ENCODE measurements at regions not wholly inside any gene's neighbourhood (a gene's known extent, or its start where the extent isn't known, plus 50 kb on each side); places are given as distances from the start of the nearest gene placed in this dataset.

- Mint-ChIP-seq H3K27ac (no peak overlapping the region), H3K27me3 (ENCODE audit: insufficient read depth) (no peaks in the 10 kb centered on the region), H3K36me3 (ENCODE audit: low read depth) (no peaks in the 10 kb centered on the region), H3K4me3 (no peak overlapping the region), H3K4me1 (ENCODE audit: low read depth) (peaks cover 51% of the 10 kb centered on the region), H3K9me3 (no peaks in the 10 kb centered on the region)
- no peak for DNase-seq
- TF ChIP-seq CTCF (IDR thresholded peaks at IDR 0.05) = no peak
Observed at GRCh38 chr4:124209211-124209610, 503.3 kb downstream of the ANKRD50 start.

- Mint-ChIP-seq H3K9me3 (no peaks in the 10 kb centered on the region), H3K27ac (no peak overlapping the region), H3K27me3 (ENCODE audit: insufficient read depth) (no peaks in the 10 kb centered on the region), H3K4me3 (no peak overlapping the region), H3K4me1 (ENCODE audit: low read depth) (peaks cover 47% of the 10 kb centered on the region), H3K36me3 (ENCODE audit: low read depth) (no peaks in the 10 kb centered on the region)
- no peak for DNase-seq
- TF ChIP-seq CTCF (IDR thresholded peaks at IDR 0.05) = no peak
Observed at GRCh38 chr4:124209626-124210025, 502.9 kb downstream of the ANKRD50 start.

GRCh38 chr4:124210746-124211145 lies 501.8 kb downstream of the ANKRD50 start:
- Mint-ChIP-seq H3K9me3 (no peaks in the 10 kb centered on the region), H3K4me3 (no peak overlapping the region), H3K36me3 (ENCODE audit: low read depth) (no peaks in the 10 kb centered on the region), H3K27me3 (ENCODE audit: insufficient read depth) (no peaks in the 10 kb centered on the region), H3K4me1 (ENCODE audit: low read depth) (peaks cover 41% of the 10 kb centered on the region), H3K27ac (no peak overlapping the region)
- no peak for DNase-seq
- TF ChIP-seq CTCF (IDR thresholded peaks at IDR 0.05) = no peak

GRCh38 chr4:124212815-124213630 lies 499.5 kb downstream of the ANKRD50 start:
- Mint-ChIP-seq H3K9me3 (no peaks in the 10 kb centered on the region), H3K4me1 (ENCODE audit: low read depth) (peaks cover 27% of the 10 kb centered on the region), H3K27me3 (ENCODE audit: insufficient read depth) (no peaks in the 10 kb centered on the region), H3K4me3 (no peak overlapping the region; the same call in 1 of the 2 replicates), H3K27ac (no peak overlapping the region), H3K36me3 (ENCODE audit: low read depth) (no peaks in the 10 kb centered on the region)
- TF ChIP-seq CTCF (IDR thresholded peaks at IDR 0.05) = no peak
- no peak for DNase-seq

GRCh38 chr4:124219389-124219788 lies 493.1 kb downstream of the ANKRD50 start:
- no peaks in the 10 kb centered on the region for H3K36me3 Mint-ChIP-seq (ENCODE audit: low read depth)
- no peak overlapping the region for H3K4me3 Mint-ChIP-seq
- H3K27me3 Mint-ChIP-seq (ENCODE audit: insufficient read depth) = no peaks in the 10 kb centered on the region
- DNase-seq = no peak
- TF ChIP-seq CTCF (IDR thresholded peaks at IDR 0.05) = no peak
- no peak overlapping the region for H3K27ac Mint-ChIP-seq
- H3K9me3 Mint-ChIP-seq = no peaks in the 10 kb centered on the region
- H3K4me1 Mint-ChIP-seq (ENCODE audit: low read depth) = peaks cover 13% of the 10 kb centered on the region
